ENCODE measurements at regions not wholly inside any gene's neighbourhood (a gene's known extent, or its start where the extent isn't known, plus 50 kb on each side); places are given as distances from the start of the nearest gene placed in this dataset.
"Not testable (repeated sequence)": the region's sequence is repeated elsewhere in the genome, so short reads cannot be mapped to it uniquely, and the experiment has no call there.

GRCh38 chr12:89062996-89063395 lies 289.3 kb downstream of the DUSP6 start:
- no peak for DNase-seq (ENCODE audit: low read depth)

DNA sequence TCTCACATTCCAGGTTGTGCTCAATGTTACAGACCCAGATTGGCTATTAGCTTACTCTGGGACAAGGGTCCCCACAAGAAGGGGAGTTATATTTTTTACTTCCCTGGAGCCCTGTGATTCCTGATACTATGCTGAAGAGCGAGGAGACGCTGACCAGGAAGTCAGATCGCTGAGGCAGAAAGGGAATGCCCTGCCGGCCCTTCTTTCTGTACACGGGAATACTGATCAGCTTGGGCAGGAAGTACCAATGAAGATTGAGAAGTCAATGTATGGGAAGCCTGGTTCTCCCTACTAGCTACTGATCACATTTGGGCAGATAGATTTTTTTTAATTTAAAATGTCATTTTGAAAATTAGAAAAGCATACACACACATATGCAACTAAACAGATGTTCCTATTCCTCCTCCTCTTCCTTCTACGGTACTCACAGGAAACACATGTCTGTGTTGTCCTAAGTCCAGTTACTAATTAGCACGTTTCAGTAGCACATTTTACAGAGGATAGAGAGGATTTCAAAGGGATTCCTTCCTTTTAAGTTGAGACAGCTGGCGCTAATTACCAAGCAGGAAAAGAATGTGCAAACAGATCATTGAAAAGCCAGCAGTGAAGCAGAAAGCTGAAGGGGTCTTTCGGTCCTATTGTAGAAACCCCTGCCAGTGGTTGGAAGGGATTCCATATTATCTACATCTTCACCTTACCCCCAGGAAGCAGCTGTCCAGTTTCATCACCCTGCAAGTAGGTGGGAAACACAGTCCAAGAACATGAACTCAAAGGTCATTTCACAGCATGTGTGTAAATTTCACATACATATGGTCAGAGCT lies 292.4 kb downstream of the DUSP6 start:
- DNase-seq (ENCODE audit: low read depth) = no peak

GRCh38 chr12:89059056-89059455 lies 293.2 kb downstream of the DUSP6 start:
- no peak for DNase-seq (ENCODE audit: low read depth)

- DNase-seq (ENCODE audit: low read depth) = no peak
Observed at GRCh38 chr12:89058402-89058801, 293.9 kb downstream of the DUSP6 start.

DNA sequence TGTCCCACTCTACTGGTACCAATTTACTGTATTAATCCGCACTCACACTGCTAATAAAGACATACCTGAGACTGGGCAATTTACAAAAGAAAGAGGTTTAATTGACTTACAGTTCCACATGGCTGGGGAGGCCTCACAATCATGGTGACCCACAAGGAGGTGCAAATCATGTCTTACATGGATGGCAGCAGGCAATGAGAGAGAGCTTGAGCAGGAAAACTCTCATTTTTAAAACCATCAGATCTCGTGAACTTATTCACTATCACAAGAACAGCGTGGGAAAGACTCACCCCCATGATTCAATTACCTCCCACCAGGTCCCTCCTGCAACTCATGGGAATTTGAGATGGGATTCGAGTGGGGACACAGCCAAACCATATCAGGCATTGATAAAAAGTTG lies 298.5 kb downstream of the DUSP6 start:
- DNase-seq (ENCODE audit: low read depth) = not testable (repeated sequence)

- DNase-seq (ENCODE audit: low read depth) = peak; percentile 32
Observed at GRCh38 chr12:89051065-89051677, 301.1 kb downstream of the DUSP6 start.

DNA sequence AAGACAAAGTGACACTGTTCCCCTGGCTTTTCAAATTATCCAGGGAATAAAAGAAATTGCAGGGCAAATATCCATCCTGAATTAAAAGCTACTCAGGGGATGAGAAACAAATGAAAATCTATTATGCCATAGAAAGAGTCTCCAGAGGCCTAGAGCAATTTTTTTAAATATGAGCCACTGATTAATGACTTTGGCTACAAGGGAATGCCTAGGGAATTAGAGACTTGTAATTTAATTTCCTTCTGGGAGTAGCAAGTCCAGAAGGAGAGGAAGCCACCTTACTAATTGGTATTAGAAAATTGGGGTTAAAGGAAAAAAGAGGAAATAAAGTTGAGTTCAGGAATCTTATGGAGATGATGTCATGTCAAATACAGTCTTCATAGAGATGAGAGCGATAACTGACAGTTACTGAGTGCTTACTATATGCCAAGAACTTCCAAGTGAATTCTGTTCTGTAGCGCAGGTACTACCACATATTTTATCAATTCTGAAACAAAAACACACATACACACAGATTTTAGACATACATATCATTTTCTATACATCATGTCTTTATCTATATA lies 304.4 kb downstream of the DUSP6 start:
- no peak for DNase-seq (ENCODE audit: low read depth)

- no peak for DNase-seq (ENCODE audit: low read depth)
Observed at GRCh38 chr12:89041078-89041477, 311.2 kb downstream of the DUSP6 start.

- DNase-seq (ENCODE audit: low read depth) = peak; percentile 41
Observed at GRCh38 chr12:89040146-89040964, 311.9 kb downstream of the DUSP6 start.

GRCh38 chr12:89038831-89039512 lies 313.3 kb downstream of the DUSP6 start:
- DNase-seq (ENCODE audit: low read depth) = no peak

DNA sequence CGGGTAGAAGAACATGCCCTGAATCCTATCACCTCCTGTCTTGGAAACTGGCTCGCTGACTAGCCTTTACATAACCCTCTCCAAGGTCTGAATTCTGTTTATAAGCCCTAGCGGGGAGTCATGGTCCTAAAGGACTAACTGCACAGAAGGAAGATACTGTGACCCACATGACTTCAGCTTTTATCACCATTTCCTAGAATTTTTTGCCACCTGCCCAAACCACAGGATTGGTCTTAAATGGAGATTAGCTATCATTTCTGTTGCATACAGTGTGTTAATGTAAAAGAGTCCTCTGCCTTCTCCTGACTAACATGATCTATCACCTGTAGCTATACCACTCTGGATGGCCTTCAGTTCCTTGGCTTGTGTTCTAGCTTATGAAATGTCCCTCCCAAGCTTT lies 319.2 kb downstream of the DUSP6 start:
- DNase-seq (ENCODE audit: low read depth) = no peak

DNA sequence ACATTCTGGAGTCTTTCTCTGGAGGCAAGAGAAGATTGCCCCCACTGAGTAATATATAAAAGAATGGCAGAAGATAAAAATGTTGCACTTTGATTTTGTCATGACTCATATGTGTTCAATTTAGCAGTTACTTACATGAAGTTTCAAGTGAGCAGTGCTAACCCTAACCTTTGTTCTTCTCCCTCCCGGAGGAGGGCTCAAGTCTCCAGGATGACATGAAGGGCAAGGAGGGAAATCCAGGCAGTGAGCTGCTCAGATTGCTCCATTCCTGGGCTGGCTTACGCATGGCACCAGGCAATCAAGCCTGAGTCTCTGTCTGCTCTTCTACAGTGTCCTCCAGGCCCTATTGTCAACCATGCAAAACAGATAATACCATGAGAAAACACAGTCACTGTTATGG lies 322.3 kb downstream of the DUSP6 start:
- no peak for DNase-seq (ENCODE audit: low read depth)

GRCh38 chr12:89024580-89024979 lies 327.7 kb downstream of the DUSP6 start:
- DNase-seq (ENCODE audit: low read depth) = no peak

- no peak for DNase-seq (ENCODE audit: low read depth)
Observed at GRCh38 chr12:89023936-89024335, 328.4 kb downstream of the DUSP6 start.

DNA sequence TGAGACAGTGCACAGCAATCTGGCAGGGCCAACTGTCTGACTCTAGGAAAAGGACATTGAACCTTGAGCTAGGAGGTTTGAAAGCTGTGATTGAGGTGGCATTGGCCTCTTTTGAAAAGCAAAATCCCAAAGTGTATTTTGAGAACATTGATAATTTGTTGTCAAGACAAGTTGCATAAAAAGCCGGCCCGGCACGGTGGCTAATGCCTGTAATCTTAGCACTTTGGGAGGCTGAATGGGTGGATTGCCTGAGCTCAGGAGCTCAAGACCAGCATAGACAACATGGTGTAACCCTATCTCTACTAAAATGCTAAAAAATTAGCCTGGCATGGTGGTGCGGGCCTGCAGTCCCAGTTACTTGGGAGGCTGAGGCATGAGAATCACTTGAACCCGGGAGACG lies 331.6 kb downstream of the DUSP6 start:
- no peak for DNase-seq (ENCODE audit: low read depth)

- no peak for DNase-seq (ENCODE audit: low read depth)
Observed at GRCh38 chr12:89020121-89020480, 332.2 kb downstream of the DUSP6 start.

DNA sequence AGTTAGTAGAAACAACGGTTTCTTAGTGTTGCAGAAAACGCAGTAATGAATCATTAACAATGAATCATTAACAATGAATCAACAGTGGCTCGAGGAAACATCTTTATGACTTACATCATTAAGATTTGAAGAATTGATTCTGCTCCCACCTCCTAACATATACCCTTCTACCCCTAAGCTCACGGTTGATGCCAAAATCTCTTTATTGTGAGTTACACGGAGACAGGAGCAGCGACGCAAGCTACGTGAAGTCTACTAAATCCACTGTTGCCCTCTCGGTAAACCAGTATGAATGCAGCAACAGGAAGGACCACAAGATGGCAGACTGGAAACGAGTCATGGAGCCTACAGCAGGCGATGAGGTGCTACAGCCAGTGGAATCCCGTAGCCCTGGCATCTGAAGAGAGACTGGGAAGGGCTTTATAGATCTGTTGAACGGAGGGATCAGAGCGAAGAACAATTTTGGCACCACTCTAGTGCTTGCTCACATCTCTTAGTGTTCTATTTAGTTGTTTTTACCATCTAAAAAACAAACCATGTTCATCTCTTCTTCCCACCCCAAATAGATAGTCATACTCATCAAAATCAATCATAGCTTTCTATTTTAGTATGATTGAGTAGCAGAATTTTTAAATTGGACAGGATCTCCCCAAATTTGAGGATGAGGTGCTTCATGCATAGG lies 332.7 kb downstream of the DUSP6 start:
- DNase-seq (ENCODE audit: low read depth) = no peak

- DNase-seq (ENCODE audit: low read depth) = no peak
Observed at GRCh38 chr12:89016970-89017778, 335.1 kb downstream of the DUSP6 start.

- DNase-seq (ENCODE audit: low read depth) = no peak
Observed at GRCh38 chr12:89015419-89015818, 336.9 kb downstream of the DUSP6 start.

- DNase-seq (ENCODE audit: low read depth) = no peak
Observed at GRCh38 chr12:88998421-88998820, 353.9 kb downstream of the DUSP6 start.

All from CMK (cell line).